Common myeloid progenitor, CD34-positive (primary cell): ENCODE measurements at regions not wholly inside any gene's neighbourhood (a gene's known extent, or its start where the extent isn't known, plus 50 kb on each side); places are given as distances from the start of the nearest gene placed in this dataset.
"Not testable (repeated sequence)": the region's sequence is repeated elsewhere in the genome, so short reads cannot be mapped to it uniquely, and the experiment has no call there.

Experiments used
- CTCF ChIA-PET: fragments of 350-600 bp; sonication (Branson Sonifier 250); formaldehyde crosslinking; loops from one replicate; lab custom pipeline; 2021; ENCODE audit warnings: antibody characterized with exemption; lab: Charles Lee
- POLR2A ChIA-PET: fragments of 350-600 bp; sonication (Branson Sonifier 250); formaldehyde crosslinking; loops from one replicate; lab custom pipeline; 2021; ENCODE audit warnings: antibody characterized with exemption; lab: Charles Lee
- DNase-seq, 3 donors: peaks; one replicate each; pipeline versions ENCODE4 v3.0.0 to v3.0.0-alpha.2; 2013
- H3K27ac ChIP-seq, 2 experiments: 1 replicate in 1 of 2; 2 replicates in 1 of 2; pipeline ENCODE4 v1.7.0; 2013; ENCODE audit warnings: inconsistent platforms in 2 of 2, low read length in 2 of 2, mild to moderate bottlenecking in 2 of 2, low read depth in 1 of 2, moderate library complexity in 1 of 2; ENCODE audit not compliant: severe bottlenecking in 2 of 2, insufficient read depth in 1 of 2, poor library complexity in 1 of 2
- H3K27me3 ChIP-seq, 5 experiments: replicated peaks in 2 of 5; 1 replicate in 3 of 5; 2 replicates in 2 of 5; pipeline versions ENCODE4 v1.6.1 to v1.7.0; 2013; ENCODE audit warnings: low read length in 4 of 5, mild to moderate bottlenecking in 2 of 5, moderate library complexity in 2 of 5, inconsistent platforms in 1 of 5; ENCODE audit not compliant: insufficient read depth in 5 of 5, control insufficient read depth in 4 of 5
- H3K36me3 ChIP-seq, 4 experiments: 1 replicate in 2 of 4; 2 replicates in 2 of 4; pipeline versions ENCODE4 v1.6.1 to v1.7.0; 2013; ENCODE audit warnings: low read length in 3 of 4, control low read depth in 1 of 4, mild to moderate bottlenecking in 1 of 4; ENCODE audit not compliant: control insufficient read depth in 4 of 4, insufficient read depth in 4 of 4
- H3K4me1 ChIP-seq, 4 experiments: 1 replicate in 3 of 4; 2 replicates in 1 of 4; pipeline versions ENCODE4 v1.6.1 to v1.7.1; 2013; ENCODE audit warnings: low read length in 3 of 4, mild to moderate bottlenecking in 3 of 4, control low read depth in 1 of 4, inconsistent platforms in 1 of 4, moderate library complexity in 1 of 4; ENCODE audit not compliant: control insufficient read depth in 4 of 4, insufficient read depth in 4 of 4; ENCODE audit errors: control extremely low read depth in 1 of 4
- H3K4me3 ChIP-seq, 7 experiments: 1 replicate in 4 of 7; 2 replicates in 3 of 7; pipeline versions ENCODE4 v1.5.1 to v1.7.0; 2013; ENCODE audit warnings: mild to moderate bottlenecking in 7 of 7, low read length in 6 of 7, moderate library complexity in 6 of 7, inconsistent platforms in 2 of 7, low read depth in 2 of 7, control low read depth in 1 of 7; ENCODE audit not compliant: insufficient read depth in 4 of 7, control insufficient read depth in 1 of 7; ENCODE audit errors: extremely low read depth in 1 of 7
- H3K9me3 ChIP-seq, 5 experiments: 1 replicate in 4 of 5; 2 replicates in 1 of 5; pipeline versions ENCODE4 v1.6.1 to v1.7.1; 2013; ENCODE audit warnings: low read length in 4 of 5, mild to moderate bottlenecking in 2 of 5, inconsistent platforms in 1 of 5, low read depth in 1 of 5, moderate library complexity in 1 of 5; ENCODE audit not compliant: control insufficient read depth in 4 of 5, insufficient read depth in 2 of 5; ENCODE audit errors: control extremely low read depth in 1 of 5
- WGBS: methylation state at CpG from one replicate; pipeline ENCODE4 v1.1.5; 2013; ENCODE audit not compliant: insufficient coverage; 5-methylcytosine and 5-hydroxymethylcytosine counted together

DNA sequence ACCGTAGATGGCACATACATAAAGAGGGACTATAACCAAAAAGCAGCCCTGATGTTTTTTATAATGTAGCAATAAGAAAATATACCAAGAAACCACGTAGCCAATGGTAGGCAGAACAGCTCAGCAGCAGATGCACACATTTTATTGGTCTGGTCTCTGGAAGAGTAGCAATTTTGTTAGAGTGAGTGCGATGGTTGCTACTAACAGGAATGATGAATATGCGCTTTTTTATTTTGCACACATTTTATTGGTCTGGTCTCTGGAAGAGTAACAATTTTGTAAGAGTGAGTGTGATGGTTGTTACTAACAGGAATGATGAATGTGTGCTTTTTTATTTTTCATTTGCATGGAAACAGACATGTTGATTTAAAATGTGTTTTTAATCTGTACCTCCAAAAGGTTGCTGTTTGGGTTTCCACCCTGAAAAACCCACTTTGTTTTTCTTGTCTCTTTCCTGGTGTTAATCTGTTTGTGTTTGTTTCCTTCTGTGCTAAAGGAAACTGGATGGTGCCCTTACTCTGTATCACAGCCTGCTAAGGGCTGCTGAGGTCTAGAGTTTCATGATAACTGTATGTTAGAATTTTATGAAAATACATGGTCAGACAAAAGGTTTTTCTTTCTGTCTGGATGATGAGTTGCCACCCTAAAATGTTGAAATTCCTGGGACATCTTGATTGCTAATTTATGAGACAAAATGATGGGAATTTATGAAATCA lies 221.1 kb downstream of the ZNF37A start:
- H3K27me3 ChIP-seq, H3K4me3 ChIP-seq, H3K27ac ChIP-seq, H3K4me1 ChIP-seq, POLR2A ChIA-PET, H3K9me3 ChIP-seq, DNase-seq, CTCF ChIA-PET, H3K36me3 ChIP-seq: not testable (repeated sequence)
- WGBS: no CpG with 5 or more reads among the region's 4 CpGs

GRCh38 chr10:38321393-38321792 lies 227.3 kb downstream of the ZNF37A start:
- CTCF ChIA-PET, H3K27me3 ChIP-seq, H3K9me3 ChIP-seq, H3K27ac ChIP-seq, H3K4me1 ChIP-seq, DNase-seq, H3K36me3 ChIP-seq, POLR2A ChIA-PET, H3K4me3 ChIP-seq: not testable (repeated sequence)
- WGBS: no CpG with 5 or more reads among the region's 8 CpGs

DNA sequence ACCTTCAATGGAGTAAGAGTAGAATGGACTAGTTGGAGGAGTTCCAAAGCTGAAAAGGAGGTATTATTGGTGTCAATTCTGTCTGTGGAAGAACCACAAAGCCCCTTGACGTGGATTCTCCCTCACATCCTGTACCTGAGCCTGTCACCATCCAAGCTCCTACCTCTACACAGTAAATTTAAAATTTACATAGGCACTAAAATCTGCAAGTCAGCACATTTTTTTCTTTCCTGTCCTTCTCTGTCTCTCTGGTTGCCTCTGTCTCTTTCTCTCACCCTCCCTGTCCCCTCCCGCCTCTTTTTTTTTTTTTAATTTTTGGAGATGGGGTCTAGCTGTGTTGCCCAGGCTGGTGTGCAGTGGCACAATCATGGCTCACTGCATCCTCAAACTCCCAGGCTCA lies 236.2 kb downstream of the ZNF37A start:
- POLR2A ChIA-PET, DNase-seq, CTCF ChIA-PET, H3K4me1 ChIP-seq, H3K27me3 ChIP-seq, H3K4me3 ChIP-seq, H3K36me3 ChIP-seq, H3K27ac ChIP-seq, H3K9me3 ChIP-seq: not testable (repeated sequence)
- no CpG with 5 or more reads among the region's 2 CpGs for whole genome bisulfite sequencing

- POLR2A ChIA-PET, H3K9me3 ChIP-seq, CTCF ChIA-PET, DNase-seq, H3K4me1 ChIP-seq, H3K36me3 ChIP-seq, H3K27ac ChIP-seq, H3K27me3 ChIP-seq, H3K4me3 ChIP-seq: not testable (repeated sequence)
- no CpG with 5 or more reads among the region's 2 CpGs for WGBS
Observed at GRCh38 chr10:38331106-38331505, 237.0 kb downstream of the ZNF37A start.

- H3K9me3 ChIP-seq, DNase-seq, H3K27ac ChIP-seq, H3K36me3 ChIP-seq, H3K4me1 ChIP-seq, H3K27me3 ChIP-seq, CTCF ChIA-PET, H3K4me3 ChIP-seq, POLR2A ChIA-PET: not testable (repeated sequence)
- no CpG with 5 or more reads among the region's 4 CpGs for WGBS
Observed at GRCh38 chr10:38333699-38334098, 239.6 kb downstream of the ZNF37A start.

- H3K9me3 ChIP-seq, H3K4me1 ChIP-seq, H3K27ac ChIP-seq, DNase-seq, CTCF ChIA-PET, POLR2A ChIA-PET, H3K4me3 ChIP-seq, H3K27me3 ChIP-seq, H3K36me3 ChIP-seq: not testable (repeated sequence)
- no CpG with 5 or more reads among the region's 1 CpG for WGBS
Observed at GRCh38 chr10:38350645-38351044, 256.5 kb downstream of the ZNF37A start.

DNA sequence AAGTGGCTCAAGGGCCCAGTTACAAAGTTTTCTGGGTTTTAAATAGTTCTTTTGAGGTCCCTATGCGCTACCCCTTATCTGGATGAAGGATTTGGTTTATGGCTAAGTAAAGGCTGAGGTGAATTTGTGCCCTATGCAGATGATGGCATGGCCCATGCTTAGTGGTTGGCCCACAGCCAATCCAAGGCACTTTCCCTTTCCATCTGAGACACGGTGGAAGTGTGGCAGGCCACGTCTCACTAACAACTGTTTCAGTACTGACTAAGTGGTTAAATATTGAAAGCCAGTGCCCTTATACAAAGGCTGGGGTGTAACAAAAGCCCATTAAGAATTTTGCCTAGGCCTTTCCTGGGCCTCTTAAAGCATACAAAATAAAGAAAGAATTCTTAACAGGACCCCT lies 260.3 kb downstream of the ZNF37A start:
- POLR2A ChIA-PET, H3K4me1 ChIP-seq, DNase-seq, CTCF ChIA-PET, H3K27ac ChIP-seq, H3K4me3 ChIP-seq, H3K27me3 ChIP-seq, H3K9me3 ChIP-seq, H3K36me3 ChIP-seq: not testable (repeated sequence)
- 80% methylated on average over 1 of the region's 3 CpGs for WGBS
